HG03097 (cell line): ENCODE measurements at regions not wholly inside any gene's neighbourhood (a gene's known extent, or its start where the extent isn't known, plus 50 kb on each side); places are given as distances from the start of the nearest gene placed in this dataset.
"Not testable (repeated sequence)": the region's sequence is repeated elsewhere in the genome, so short reads cannot be mapped to it uniquely, and the experiment has no call there.

Experiments
- ATAC-seq: cut with Tn5 transposase; IDR thresholded peaks from one replicate; pipeline ENCODE4 v1.9.1; 2021; ENCODE audit not compliant: unreplicated experiment, low FRiP score

DNA sequence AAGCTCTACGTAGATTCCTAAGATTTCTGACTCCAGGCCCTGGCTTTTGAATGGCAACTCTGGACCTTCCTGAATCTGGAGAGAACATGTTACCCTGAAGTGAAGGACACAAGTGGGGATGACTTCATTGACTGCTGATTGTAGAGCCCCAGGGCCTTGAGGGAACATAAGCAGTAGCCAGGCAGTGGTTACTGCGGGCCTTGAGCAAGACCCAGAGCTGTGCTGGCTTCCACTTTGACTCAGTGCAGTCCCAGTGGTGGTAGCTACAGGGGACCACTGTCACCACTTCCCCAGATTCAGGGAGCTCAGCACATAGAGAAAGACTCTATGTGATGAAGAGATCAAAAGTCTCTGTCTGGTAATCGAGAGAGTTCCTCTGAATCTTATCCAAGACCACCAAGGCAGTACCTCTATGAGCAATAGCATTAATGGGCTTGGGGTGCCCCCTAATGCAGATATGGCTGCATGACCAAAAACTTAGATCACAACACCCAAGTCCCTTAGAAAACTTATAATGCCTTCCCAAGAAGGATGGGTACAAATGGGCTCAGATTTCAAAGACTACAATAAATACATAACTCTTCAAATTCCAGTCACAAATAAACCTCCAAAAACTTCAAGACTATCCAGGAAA lies 1278.3 kb downstream of the AMY1C start:
- no peak for ATAC-seq

- ATAC-seq: no peak
Observed at GRCh38 chr1:105072446-105072845, 1322.7 kb downstream of the AMY1C start.

DNA sequence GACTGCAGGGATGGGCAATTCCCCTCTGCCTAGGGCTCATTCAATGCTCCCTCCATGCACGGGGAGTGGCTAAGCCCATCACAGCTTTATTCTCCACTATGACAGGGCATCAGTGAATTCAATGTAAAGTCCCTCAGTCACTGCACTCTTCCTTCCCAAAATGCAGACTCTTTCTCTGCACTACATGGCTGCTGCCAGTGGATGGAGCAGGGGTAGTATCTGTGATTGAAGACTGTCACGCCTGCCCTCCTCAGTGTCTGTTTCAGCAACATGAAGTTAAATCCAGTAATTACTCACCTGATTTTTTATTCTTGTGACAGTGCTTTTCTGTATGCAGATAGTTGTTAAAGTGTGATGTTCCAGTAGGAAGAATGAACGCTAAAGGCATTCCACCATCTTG lies 1323.2 kb downstream of the AMY1C start:
- ATAC-seq: no peak

DNA sequence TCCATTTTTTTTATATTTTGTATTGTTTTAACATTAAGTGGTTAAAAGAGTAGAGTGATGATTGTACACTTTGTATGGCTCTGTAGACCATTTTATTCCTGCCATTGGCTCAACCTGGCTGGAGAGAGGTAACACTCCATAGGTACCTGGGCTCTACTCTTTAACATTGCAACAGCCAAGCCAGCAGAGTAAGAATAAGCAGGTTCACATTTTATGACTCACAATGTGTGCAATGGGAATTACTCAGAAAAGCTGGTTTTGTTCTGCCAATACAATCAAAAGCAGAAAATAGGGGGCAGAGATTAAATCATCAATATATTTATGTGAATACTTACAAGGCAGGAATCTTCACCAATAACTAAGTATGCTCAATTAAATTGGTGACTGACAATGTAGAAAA lies 1324.0 kb downstream of the AMY1C start:
- ATAC-seq: no peak

DNA sequence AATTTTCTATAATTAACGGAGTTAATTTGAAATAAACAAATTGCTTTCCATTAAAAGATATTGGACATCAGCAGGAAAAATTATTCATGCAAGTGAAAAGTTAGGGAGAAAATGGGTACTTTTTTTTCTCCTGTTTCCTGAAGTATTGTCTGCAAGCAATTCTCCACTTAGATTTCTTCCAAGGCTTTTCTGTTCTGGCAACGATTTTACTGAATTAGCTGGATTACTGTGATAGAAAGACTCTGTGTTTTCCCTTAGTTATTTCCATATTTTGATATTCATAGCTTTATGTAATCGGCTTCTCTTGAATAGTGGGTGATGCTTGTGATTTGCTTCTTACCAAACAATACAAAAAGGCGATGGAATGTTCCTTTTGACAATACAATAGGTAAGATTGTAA lies 1333.9 kb downstream of the AMY1C start:
- no peak for ATAC-seq

- no peak for ATAC-seq
Observed at GRCh38 chr1:105087506-105087905, 1337.8 kb downstream of the AMY1C start.

- no peak for ATAC-seq
Observed at GRCh38 chr1:105088166-105088565, 1338.5 kb downstream of the AMY1C start.

DNA sequence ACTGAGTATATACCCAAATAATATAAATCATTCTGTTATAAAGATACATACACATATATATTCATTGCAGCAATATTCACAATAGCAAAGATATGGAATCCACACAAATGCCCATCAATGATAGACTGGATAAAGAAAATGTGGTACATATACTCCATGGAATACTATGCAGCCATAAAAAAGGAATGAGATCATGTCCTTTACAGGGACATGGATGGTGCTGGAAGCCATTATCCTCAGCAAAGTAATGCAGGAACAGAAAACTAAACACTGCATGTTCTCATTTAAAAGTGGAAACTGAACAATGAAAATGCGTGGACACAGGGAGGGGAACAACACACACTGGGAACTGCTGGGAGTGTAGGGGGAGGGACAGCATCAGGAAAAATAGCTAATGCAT lies 1344.2 kb downstream of the AMY1C start:
- ATAC-seq: not testable (repeated sequence)

DNA sequence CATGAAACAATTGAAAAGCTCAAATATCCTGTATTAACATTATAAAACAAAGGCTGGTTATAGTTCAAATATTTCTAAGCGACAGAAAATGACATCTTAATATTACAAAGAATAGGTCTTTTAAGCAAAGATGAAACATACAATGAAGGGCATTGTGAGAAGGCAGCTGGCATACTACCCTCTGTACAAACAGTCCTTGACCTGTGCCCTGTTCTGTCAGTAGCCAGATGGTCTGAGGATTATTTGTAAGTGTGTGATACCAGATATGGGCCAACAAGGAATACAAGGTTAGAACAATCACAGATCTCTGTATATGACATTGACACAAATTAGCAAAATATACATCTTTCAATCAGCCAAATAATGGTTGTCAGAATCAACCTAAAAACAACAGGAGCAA lies 1350.4 kb downstream of the AMY1C start:
- no peak for ATAC-seq

GRCh38 chr1:105101261-105101660 lies 1351.6 kb downstream of the AMY1C start:
- no peak for ATAC-seq

DNA sequence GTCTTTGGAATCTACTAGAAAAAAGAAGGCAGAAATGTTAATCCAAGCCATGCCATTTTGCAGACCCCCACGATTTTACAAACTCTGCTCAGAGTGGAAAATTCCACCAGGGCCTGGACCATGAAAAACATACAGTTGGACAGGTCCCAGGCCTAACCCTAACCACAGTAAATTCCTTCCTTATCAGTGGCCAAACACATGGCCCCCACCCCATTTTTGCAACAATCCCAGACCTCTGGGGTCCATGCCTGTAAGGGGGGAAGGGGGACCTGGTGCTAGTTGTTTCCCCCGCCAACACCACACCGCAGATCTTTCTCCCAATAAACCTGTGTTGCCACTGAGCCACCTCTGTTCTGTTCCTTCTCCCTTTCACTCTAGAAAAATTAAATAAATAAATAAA lies 1352.7 kb downstream of the AMY1C start:
- no peak for ATAC-seq

- ATAC-seq: no peak
Observed at GRCh38 chr1:105122041-105122440, 1372.3 kb downstream of the AMY1C start.

GRCh38 chr1:105137543-105138457 lies 1388.1 kb downstream of the AMY1C start:
- ATAC-seq: no peak

- no peak for ATAC-seq
Observed at GRCh38 chr1:105138458-105138893, 1388.8 kb downstream of the AMY1C start.

- ATAC-seq: no peak
Observed at GRCh38 chr1:105172788-105173187, 1423.1 kb downstream of the AMY1C start.

DNA sequence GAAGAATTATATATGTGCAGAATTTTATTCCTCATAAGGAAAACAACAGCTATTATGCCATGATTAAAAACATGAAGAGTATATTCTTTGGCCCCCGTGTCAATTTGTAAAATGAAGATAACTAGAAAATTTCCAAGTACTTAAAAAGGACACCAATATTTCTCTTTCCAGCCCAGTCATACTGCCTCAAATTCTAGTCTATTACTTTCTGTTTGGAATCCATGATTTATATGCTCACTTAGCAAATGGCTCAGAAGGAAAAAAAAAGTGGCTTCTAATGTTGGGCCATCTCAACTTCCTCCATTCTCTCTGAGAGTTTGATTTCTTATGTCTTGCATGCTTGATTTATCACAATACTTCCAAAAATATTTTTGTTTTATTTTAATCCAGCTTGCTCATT lies 1431.1 kb downstream of the AMY1C start:
- no peak for ATAC-seq

GRCh38 chr1:105204836-105205371 lies 1455.2 kb downstream of the AMY1C start:
- no peak for ATAC-seq

GRCh38 chr1:105208581-105208980 lies 1458.9 kb downstream of the AMY1C start:
- no peak for ATAC-seq

- ATAC-seq: no peak
Observed at GRCh38 chr1:105210747-105211146, 1461.0 kb downstream of the AMY1C start.

- no peak for ATAC-seq
Observed at GRCh38 chr1:105231378-105231777, 1481.7 kb downstream of the AMY1C start.

DNA sequence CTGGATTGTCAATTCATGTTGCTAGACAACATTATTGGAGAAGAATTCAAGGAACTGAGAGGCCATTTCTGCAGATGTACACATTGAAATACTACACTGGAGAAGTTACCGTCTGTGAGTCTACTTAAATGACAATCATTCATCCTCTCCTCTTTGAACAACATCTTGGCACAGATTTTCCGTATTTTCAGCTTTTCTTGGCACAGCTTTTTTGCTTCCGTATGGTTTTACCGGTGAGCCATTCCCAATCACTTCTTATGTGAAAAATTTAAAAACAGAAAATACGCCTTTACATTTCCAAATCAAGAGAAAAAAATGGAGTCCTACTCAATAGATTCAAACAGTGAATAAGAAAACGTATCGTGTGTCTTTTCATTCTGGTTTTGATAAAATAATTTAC lies 1493.7 kb downstream of the AMY1C start:
- ATAC-seq: no peak

DNA sequence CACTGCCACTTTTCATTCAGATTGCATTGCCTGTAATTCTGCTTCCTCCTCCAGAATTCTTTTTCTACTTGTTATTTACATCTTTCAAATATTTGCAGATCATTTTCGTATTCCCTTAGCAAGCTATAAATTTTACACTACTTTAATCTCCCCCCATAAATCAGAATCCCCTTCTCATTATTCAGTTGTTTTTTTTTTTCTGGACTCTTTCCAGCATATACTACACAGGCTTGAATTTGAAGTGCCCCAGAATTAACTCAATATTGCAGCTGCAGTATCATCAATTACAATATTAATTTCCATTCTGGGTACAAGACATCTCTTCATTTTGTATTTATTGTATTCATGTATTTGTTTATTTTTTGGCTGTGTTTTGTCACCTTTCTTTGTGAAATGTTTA lies 1494.3 kb downstream of the AMY1C start:
- ATAC-seq: no peak
